ENCODE measurements at regions not wholly inside any gene's neighbourhood (a gene's known extent, or its start where the extent isn't known, plus 50 kb on each side); places are given as distances from the start of the nearest gene placed in this dataset.

GRCh38 chr2:150309311-150310080 is 178.0 kb downstream of the RND3 start:
- no peak for DNase-seq

DNA sequence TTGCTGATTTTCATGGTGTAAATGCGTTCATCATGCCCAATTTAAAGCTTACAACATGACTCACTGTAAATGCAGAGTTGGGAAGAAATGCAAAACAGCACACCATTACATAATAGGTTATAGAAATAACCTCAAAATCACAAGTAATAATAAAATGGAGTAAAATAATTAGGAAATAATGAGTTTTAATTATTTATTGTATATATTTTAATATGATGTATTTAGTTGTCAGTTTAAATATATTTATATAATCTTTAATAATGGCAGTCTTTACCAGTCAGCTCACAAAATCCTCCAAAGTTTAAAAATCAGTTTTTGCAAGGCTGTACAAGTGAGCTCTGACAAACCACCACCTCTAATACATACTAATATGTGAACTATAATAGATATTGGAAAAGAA is 180.2 kb downstream of the RND3 start:
- DNase-seq: no peak

GRCh38 chr2:150303281-150303680 is 184.2 kb downstream of the RND3 start:
- no peak for DNase-seq

- no peak for DNase-seq
These were observed 188.7 kb downstream of the RND3 start for GRCh38 chr2:150298571-150299305.

DNA sequence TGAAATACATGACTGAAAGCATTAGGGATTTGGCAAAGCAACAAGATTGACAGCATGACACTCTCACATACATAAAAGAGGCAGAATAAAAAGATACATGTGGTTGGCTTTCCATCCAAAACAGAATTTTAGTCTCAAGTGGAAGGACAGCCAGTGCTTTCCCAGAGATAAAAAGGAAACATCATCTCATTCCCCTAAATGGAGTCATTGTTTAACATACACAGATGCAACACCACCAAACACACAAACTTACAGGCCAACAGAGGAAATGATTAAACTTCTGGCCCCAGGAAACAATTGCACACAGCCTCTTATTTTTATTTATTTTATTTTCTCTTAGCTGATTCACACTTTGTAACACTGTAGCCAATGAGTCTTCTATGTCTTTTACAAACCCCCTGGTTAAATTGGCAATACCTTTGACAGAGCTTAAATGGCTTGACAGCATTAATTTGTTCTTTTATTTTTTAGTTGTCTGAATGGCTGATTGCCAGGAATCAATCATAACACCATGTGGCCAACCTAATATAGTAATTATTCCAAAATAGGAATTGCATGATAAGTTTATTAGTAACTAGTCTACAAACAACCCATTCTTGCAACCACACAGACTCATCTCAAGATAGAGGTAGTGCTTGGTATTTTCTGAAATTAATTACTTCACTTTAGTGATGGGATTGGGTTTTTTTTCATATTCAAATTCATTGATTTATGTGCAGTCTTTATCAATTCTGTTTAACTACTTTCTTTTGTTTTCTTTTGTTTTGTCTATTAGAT is 190.5 kb downstream of the RND3 start:
- no peak for DNase-seq

GRCh38 chr2:150295544-150295943 is 191.9 kb downstream of the RND3 start:
- DNase-seq: no peak

DNA sequence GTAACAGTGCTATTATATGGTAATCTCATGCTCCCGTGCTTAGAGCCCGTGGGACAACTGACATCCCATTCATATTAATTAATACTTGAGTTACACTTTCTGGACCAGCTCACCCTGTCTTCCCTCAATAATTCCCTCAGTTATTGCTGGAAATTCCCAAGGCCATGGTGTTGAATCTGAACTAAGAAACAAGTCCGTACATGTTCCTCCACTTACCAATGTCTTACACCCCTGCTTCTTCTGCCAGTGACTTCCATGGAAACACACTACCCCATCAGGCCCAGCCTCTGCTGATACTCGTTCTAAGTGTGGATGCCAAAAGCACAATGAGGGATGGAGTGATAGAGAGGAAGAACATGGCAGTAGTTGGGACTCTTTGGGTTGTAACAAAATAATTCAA is 193.7 kb downstream of the RND3 start:
- no peak for DNase-seq

- no peak for DNase-seq
These were observed 194.7 kb downstream of the RND3 start for GRCh38 chr2:150292807-150293206.

- DNase-seq: no peak
These were observed 195.3 kb downstream of the RND3 start for GRCh38 chr2:150292192-150292591.

GRCh38 chr2:150286730-150287362 is 200.6 kb downstream of the RND3 start:
- DNase-seq: no peak

- DNase-seq: no peak
These were observed 203.4 kb downstream of the RND3 start for GRCh38 chr2:150284116-150284515.

DNA sequence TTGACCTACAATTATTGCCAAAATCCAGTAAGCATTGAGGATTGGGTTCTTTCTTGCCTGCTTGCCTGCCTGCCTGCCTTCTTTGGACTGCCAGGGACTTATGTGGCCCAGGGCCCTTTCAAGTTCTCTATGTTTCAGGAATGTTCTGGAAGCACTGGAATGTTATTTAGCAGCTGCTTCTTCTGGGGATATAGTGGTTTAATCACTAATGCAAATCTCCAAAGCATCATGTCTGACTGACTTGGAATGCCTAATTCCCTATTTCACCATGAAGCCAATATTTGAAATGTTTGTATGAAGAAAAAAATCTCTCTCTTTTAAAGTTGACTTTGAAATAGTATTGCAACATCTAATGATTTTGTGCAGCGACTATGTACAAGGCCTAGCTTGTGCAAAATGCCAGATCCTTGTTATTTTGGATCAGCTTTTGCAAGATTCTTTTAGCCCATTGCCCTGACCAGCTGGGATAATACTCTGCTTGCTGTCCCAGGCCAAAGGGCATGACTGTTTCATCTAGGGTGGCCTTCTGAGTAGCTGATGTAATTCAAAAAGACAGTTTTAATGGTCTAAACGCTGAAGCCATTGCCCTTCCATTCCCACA is 204.6 kb downstream of the RND3 start:
- DNase-seq: no peak

GRCh38 chr2:150282357-150282756 is 205.1 kb downstream of the RND3 start:
- DNase-seq: no peak

DNA sequence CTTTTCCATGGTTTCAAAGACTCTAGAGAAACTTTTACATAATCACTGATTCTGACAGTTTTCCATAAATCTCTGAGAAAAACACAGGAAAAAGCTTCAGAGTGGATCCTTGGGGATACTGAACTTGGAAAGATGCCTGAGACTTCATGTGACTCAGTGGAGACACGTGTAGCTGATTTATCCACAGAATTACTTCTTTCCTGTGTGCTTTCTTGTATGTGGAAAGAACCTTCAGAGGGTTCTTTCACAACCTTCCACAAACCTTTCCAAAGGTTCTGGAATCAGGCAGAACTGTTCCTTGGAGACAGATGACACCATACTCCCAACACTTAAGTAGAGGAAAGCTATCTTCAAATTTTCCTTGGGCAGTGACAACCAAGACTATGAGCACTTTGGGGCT is 207.2 kb downstream of the RND3 start:
- DNase-seq: no peak

GRCh38 chr2:150279686-150280085 is 207.8 kb downstream of the RND3 start:
- DNase-seq: no peak

DNA sequence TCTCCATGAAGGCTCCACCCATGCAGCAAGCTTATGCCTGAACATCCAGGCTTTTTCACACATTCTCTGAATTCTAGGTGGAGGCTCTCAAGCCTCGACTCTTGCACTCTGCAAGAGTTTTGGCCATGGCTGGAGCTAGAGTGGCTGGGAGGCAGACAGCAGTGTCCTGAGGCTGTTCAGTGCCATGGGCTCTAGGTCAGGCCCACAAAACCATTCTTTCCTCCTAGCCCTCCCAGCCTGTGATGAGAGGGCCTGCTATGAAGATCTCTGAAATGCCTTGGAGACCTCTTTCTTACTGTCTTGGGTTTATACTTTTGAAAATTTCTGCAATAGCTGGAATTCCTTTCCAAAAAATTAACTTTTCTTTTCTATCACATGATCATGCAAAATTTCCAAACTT is 210.7 kb downstream of the RND3 start:
- DNase-seq: no peak

GRCh38 chr2:150274108-150274507 is 213.4 kb downstream of the RND3 start:
- no peak for DNase-seq

GRCh38 chr2:150271952-150272802 is 215.3 kb downstream of the RND3 start:
- no peak for DNase-seq

- no peak for DNase-seq
These were observed 219.6 kb downstream of the RND3 start for GRCh38 chr2:150267651-150268415.

DNA sequence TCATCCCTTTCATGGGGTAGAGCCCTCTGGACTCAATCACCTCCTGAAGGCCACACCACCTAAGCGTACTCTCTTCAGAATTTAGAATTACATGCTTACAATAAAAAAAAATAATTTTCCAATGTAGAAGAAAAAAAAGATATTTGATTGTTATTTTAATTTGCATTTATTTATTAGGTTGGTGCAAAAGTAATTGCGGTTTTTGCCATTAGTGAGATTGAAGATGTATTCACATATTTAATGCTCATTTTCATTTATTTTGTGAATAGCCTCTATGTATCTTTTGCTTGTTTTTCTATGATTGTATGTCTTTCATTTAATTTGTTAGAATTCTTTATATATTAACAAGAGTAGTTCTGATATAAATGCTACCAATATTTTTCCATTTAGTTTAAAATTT is 220.5 kb downstream of the RND3 start:
- DNase-seq: no peak

- DNase-seq: no peak
These were observed 223.0 kb downstream of the RND3 start for GRCh38 chr2:150264442-150264841.

All from stimulated activated CD4-positive, alpha-beta T cell treated with anti-CD3 and anti-CD28 coated beads, Interleukin-15, amount 100 ng/mL, for 24 hours (primary cell).